Esophagus mucosa (tissue), 1 donor: ENCODE measurements at regions not wholly inside any gene's neighbourhood (a gene's known extent, or its start where the extent isn't known, plus 50 kb on each side); places are given as distances from the start of the nearest gene placed in this dataset.
"Not testable (repeated sequence)": the region's sequence is repeated elsewhere in the genome, so short reads cannot be mapped to it uniquely, and the experiment has no call there.

Experiments
- ATAC-seq: fragments of 200-7000 bp; cut with Tn5 transposase; one replicate; pipeline ENCODE4 v1.9.1; 2020
- donor health status: DM: yes; HTN: yes; CAD: no.

DNA sequence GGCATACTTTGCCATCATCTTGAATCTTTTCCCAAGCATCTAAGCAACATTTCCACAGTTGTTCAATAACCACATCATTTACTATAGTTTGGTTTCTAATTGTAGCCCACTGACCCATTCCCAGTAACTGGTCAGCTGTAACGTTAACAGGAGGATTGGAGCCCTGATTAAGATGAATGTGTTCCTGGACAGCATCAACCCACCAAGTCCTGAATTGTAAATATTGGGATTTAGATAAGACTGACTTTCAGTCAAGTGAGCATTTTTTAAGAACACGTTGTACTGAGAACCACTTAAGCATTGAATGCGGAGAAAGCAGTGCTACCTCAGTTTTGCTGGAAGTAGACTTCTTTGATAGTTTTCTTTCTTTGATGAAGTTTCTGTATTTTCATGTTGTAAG is 53.3 kb upstream of the ARL4D start:
- not testable (repeated sequence) for ATAC-seq

DNA sequence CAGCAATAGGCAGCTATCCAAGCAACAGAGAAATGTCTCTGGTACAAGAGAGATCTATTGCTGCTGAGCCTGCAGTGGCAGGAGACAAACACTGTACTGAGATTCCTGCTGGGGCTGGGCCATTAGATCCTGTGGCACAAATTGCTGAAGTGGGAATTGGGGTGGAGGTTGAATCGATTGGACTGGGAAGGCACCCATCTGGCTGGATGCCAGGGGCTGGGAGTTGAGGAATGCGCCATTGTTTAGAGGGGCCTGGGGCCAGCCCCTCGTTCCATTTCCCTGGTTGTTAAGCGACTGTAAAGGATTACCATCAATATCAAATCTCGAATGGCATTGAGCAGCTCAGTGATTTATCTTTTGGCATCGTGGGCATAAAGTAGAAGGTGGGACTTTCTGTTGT is 54.1 kb upstream of the ARL4D start:
- no peak for ATAC-seq

DNA sequence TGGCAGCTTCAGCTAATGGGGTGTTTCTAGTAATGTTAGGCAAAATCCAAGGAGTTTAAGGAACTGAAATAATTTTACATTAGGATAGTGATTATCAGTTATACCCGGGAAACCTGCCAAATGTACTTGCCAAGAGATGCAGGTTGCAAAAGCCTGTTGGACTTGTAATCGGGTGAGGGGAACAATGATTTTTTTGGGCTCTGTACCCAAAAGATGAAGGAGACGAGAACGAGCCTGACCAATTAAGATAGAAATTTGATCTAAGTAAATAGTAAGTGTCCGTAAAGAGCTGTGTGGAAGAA is 56.3 kb upstream of the ARL4D start:
- no peak for ATAC-seq

DNA sequence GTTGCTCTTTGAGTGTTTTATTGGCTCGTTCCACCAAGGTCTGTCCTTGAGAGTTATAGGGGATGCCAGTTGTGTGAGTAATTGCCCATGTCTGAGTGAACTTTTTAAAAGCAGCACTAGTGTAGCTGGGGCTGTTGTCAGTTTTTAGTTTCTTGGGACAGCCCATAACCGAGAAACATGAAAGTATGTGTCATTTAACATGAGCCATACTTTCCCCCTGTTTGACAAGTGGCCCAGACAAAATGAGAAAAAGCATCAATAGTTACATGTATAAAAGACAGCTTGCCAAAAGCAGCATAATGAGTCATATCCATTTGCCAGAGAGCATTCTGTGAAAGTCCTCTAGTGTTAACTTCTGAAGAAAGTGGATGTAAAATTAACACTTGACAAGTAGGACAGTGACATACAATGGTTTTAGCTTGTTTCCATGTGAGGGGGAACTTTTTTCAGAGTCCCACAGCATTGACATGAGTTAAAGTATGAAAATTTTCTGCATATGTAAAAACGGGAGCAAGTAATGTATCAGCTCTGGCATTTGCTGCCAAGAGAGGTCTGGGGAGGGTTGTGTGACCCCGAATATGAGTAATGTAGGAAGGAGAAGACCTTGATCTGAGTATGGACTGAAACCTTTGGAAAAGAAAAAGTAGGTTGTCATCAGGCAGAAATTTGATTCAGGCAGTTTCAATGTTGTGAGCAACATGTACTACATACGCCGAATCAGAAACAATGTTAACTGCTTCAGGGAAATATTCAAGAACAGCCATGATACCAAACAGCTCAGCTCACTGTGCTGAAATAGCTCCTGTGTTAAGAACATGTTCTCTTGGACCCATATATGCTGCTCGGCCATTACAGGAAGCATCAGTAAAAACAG is 56.8 kb upstream of the ARL4D start:
- no peak for ATAC-seq

DNA sequence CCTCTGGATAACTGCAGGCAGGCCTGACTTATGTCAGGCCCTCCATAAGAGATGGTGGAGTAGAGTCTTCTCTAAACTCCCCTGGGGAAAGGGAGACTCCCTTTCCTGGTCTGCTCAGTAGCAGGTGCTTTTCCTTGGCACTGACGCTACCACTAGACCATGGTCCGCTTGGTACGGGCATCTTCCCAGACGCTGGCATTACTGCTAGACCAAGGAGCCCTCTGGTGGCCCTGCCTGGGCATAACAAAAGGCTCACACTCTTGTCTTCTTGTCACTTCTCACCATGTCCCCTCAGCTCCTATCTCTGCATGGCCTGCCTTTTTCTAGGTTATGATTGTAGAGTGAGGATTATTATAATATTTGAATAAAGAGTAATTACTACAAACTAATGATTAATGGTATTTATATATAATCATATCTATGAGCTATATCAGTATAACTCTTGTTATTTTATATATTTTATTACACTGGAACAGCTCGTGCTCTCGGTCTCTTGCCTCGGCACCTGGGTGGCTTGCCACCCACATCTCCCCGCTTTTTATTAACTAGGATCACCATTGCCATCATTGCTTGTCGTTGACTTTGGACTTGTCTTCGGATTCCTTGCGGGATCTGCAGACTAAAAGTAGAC is 59.8 kb upstream of the ARL4D start:
- ATAC-seq = no peak

DNA sequence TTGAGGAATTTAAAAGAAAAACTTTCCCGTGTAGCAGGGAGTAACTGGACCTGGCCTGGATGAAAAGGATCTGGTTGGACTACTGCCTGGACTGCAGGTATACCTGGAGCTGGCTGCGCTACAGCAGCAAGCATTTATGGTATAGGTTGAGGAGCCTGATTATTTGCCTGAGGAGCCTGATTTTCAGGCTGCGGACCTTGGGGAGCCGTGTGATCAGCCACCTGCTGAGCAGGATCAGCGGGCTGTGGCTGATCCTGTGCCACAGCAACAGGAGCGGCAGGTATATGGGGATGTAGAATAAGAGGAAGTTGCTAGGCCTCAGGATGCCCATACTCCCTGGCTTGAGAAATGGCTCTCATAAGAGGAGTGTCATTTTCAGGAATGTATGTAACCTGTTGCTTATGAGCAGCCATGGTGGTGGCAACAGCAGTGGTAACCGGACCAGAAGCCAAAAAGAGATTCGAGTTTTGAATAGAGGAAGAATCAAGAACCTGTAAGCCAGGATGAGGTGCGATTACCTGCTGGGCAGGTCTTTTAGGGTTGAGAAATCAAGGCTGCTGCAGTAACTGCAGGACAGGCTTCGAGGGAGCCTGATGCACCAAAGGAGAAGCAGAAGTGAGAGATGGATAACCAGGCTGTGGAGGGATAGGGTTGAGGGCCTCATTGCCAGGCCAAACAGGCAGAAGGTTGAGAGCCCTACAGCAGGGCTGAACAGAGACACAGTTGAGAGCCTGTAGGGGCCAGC is 60.9 kb upstream of the ARL4D start:
- peak; percentile 93 for ATAC-seq

DNA sequence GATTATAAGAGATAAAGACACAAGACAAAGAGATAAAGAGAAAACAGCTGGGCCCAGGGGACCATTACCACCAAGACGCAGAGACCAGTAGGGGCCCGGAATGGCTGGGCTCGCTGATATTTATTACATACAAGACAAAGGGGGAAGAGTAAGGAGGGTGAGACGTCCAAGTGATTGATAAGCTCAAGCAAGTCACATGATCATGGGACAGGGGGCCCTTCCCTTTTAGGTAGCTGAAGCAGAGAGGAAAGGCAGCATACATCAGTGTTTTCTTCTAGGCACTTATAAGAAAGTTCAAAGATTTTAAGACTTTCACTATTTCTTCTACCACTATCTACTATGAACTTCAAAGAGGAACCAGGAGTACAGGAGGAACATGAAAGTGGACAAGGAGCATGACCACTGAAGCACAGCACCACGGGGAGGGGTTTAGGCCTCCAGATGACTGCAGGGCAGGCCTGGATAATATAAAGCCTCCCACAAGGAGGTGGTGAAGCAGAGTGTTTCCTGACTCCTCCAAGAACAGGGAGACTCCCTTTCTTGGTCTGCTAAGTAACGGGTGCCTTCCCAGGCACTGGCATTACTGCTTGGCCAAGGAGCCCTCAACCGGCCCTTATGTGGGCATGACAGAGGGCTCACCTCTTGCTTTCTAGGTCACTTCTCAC is 63.9 kb upstream of the ARL4D start:
- no peak for ATAC-seq

DNA sequence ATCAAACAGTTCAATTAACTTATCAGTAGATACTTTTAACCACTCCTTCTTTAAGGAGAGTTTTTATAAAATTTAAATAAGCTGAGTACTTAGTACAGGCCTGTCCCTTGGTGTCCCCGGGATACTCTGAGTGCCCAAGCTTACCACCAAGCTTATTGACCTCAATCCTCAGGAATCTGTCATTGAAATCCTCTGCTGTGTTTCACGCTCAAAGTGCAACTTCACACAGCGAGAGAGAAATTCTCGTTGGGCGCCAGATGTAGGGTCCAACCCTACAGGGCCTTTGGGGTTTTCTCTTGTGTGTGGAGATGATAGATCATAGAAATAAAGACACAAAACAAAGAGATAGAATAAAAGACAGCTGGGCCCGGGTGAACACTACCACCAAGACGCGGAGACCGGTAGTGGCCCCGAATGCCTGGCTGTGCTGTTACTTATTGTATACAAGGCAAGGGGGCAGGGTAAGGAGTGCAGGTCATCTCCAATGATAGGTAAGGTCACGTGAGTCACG is 65.3 kb upstream of the ARL4D start:
- ATAC-seq = no peak

DNA sequence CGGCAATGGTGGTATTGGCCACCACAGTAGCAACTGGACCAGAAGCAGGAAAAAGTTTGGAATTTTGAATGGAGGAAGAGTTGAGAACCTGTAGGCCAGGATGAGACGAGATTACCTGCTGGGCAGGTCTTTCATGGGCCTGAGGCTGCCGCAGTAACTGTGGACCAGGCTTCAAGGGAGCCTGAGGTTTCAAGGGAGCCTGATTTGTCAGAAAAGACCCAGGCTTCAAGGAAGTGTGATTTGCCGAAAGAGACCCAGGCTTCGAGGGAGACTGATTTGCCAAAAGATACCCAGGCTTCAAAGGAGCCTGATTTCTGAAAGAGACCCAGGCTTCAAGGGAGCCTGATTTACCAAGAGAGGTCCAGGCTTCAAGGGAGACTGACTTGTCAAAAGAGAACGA is 66.6 kb upstream of the ARL4D start:
- ATAC-seq = no peak

DNA sequence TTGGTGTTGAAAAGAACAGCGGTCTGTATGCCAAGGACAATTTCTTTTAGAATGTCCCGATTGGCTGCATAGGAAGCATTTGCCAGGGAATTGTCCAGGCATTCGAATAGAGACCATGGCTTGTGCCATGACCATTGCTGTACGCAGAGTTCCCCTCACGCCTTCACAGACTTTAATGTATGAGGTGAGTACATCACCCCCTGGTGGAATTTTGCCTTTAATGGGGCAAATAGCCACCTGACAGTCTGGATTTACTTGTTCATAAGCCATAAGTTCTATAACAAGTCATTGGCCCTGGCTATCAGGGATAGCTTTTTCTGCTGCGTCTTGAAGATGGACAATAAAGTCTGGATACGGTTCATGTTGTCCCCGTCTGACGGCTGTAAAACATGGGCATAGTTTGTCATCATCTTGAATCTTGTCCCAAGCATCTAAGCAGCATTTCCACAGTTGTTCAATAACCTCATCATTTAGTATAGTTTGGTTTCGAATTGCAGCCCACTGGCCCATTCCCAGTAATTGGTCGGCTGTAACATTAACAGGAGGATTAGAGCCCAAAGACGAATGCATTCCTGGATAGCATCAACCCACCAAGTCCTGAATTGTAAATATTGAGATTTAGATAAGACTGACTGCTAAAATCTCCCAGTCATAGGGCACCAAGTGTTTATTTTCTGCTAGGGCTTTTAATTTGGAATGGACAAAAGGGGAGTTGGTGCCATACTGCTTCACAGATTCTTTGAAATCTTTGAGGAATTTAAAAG is 67.7 kb upstream of the ARL4D start:
- no peak for ATAC-seq

DNA sequence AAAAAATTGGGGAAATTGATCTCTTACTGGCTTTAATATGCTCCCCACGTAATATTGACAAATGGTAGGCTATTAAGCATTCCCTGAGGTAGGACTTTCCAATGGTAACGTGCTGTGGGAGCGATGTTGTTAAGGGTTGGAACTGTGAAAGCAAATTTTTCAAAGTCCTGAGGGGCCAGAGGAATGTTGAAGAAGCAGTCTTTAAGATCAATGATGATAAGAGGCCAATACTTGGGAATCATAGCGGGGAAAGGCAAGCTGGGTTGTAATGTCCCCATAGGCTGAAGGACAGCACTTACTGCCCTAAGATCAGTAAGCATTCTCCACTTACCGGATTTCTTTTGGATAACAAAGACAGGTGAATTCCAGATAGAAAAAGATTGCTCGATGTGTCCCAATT is 69.6 kb upstream of the ARL4D start:
- ATAC-seq = no peak

DNA sequence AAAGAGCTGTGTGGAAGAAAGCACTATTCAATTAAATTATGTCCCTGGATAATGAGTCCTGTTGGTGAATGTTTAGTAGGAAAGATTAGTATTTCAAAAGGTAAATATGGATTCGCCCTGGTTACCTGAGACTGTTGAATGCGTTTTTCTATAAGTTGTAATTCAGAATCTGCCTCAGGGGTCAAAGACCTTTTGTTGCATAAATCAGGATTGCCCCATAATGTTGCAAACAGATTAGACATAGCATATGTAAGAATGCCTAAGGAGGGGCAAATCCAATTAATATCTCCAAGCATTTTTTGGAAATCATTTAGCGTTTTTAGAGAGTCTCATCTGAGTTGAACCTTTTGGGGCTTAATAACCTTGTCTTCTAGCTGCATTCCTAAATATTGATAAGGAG is 70.1 kb upstream of the ARL4D start:
- no peak for ATAC-seq

DNA sequence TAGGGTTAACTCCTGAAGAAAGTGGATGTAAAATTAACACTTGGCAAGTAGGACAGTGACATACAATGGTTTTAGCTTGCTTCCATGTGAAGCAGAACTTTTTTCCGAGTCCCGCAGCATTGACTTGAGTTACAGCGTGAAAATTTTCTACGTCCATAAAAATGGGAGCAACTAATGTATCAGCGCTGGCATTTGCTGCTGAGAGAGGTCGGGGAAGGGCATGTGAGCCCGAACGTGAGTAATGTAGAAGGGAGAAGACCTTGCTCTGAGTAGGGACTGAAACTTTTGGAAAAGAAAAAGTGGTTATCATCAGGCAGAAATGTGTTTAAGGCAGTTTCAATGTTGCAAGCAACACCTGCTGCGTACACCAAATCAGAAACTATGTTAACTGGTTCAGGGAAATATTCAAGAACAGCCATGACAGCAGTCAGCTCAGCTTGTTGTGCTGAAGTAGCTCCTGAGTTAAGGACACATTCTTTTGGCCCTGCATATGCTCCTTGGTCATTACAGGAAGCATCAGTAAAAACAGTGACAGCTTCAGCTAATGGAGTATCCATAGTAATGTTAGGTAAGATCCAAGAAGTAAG is 70.9 kb upstream of the ARL4D start:
- no peak for ATAC-seq

DNA sequence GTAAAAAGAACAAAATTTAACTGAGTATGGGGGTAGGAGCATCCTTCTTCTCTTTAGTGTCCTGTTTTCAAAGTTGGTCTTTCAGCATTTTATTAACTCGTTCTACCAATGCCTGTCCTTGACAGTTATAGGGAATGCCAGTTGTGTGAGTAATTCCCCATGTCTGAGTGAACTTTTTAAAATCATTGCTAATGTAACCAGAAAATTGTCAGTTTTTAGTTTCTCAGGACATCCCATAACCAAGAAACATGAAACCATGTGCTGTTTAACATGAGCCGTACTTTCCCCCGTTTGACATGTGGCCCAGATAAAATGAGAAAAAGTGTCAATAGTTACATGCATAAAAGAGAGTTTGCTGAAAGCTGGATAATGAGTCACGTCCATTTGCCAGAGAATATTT is 71.4 kb upstream of the ARL4D start:
- no peak for ATAC-seq

DNA sequence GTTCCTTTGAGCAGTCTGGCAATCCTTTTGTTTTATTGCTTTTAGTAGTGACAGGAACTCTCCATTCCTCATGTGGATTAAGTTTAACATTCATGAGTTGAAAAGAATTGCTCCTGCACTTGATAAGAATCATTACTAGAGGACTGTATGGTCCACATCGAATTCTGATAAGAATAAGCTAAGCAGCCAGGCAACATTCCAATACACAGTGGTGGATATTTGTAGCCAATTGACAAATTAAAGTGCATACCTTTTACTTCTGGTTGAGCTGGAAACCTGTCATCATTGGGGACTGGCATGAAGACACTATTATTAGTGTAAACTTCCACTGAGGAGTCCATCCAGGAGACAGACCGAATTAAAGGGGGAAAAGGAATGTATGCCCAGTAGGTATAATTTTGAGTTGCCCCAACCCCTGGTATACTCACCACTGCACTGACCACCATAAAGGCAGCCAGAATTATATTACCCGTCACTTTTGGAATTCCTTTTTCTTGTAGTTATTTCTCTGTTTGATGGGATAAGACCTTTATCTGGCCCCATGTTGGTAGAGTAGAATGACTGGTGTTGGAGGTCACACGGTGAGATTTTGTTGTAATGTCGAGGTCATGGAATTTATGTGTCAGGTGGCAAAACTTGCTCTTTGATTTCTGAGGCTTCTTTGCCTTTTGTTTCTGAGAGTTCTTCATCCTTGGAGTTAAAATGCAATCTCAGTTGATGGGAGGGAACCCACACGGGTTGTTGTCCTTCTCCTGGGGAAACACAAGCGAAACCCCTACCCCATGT is 72.1 kb upstream of the ARL4D start:
- no peak for ATAC-seq

DNA sequence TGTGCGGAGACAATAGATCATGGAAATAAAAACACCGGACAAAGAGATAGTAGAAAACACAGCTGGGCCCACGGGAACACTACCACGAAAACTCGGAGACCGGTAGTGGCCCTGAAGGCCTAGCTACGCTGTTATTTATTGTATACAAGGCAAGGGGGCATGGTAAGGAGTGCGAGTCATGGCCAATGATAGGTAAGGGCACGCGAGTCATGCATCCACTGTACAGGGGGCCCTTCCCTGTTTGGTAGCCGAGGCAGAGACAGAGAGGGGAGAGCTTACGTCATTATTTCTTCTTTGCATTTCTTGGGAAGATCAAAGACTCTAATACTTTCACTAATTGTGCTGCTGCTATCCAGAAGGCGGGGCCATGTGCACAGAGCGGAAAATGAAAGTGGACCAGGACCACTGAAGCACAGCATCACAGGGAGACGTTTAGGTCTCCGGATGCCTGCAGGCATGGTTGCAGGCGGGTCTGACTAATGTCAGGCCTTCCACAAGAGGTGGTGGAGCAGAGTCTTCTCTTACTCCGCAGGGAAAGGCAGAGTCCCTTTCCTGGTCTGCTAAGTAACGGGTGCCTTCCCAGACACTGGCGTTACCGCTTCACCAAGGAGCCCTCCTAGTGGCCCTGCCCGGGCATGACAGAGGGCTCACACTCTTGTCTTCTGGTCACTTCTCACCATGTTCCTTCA is 74.4 kb upstream of the ARL4D start:
- ATAC-seq = peak; percentile 33

DNA sequence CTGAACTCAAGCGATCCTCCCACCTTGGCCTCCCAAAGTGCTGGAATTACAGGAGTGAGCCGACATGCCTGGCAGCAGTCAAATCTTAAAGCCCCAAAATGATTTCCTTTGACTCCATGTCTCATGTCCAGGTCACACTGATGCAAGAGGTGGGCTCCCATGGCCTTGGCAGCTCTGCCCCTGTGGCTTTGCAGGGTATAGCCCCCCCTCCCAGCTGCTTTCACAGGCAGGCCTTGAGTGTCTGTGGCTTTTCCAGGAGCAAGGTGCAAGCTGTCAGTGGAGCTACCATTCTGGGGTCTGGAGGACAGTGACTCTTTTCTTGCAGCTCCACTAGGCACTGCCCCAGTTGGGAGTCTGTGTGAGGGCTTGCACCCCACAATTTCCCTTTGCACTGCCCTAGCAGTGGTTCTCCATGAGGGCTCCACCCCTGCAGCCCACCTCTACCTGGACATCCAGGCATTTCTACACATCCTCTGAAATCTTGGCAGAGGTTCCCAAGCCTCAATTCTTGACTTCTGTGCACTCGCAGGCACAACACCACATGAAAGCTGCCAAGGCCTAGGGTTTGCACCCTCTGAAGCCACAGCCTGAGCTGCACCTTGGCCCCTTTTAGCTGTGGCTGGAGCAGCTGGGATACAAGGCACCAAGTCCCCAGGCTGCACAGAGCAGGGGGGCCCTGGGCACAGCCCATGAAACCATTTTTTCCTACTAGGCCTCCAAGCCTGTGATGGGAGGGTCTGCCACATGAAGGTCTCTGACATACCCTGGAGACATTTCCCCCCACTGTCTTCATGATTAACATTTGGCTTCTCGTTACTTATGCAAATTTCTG is 79.3 kb upstream of the ARL4D start:
- ATAC-seq = no peak

DNA sequence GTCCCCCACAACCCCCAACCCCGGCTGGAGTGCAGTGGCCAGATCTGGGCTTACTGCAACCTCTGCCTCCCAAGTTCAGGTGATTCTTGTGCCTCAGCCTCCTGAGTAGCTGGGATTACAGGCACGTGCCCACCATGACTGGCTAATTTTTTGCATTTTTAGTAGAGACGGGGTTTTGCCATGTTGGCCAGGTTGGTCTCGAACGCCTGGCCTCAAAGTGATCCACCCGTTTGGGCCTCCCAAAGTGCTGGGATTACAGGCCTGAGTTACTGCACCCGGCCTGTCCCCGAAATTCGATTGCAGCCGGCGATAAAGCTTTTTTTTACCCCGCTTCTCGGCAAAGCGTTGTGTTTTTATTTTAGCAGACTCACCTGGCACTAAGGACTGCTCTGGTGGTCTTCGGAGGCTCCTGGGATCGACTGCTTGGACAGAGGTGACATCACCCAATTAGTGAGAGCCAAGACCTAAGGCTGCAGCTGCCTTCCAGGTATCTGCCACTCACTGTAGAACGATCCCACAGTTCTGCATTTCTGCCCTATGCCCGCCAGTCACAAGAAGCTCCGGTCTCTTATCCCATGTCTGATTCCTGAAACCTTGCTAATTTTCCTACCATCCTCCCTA is 82.2 kb upstream of the ARL4D start:
- no peak for ATAC-seq
